ENCODE measurements at regions not wholly inside any gene's neighbourhood (a gene's known extent, or its start where the extent isn't known, plus 50 kb on each side); places are given as distances from the start of the nearest gene placed in this dataset.

DNA sequence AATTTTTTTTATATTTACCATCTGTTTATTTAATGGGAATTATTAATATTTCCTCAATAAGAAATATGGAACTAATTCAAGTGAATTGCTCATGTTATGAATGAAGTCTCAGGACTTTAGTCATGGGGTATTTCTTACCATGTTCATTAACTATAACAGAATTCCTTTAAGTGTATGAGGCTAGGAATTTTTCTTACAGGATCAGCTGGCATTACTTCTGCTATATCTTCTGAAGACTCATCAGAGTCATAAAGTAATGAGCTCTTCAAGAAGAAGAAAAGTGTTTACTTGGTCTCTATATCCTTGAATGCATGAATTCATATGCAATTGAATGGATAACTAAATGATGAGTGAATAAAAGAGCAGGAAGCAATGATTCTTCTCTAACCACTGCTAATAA lies 486.8 kb upstream of the THBS1 start:
- no peak for ATAC-seq
- TF ChIP-seq, protein P1, sequence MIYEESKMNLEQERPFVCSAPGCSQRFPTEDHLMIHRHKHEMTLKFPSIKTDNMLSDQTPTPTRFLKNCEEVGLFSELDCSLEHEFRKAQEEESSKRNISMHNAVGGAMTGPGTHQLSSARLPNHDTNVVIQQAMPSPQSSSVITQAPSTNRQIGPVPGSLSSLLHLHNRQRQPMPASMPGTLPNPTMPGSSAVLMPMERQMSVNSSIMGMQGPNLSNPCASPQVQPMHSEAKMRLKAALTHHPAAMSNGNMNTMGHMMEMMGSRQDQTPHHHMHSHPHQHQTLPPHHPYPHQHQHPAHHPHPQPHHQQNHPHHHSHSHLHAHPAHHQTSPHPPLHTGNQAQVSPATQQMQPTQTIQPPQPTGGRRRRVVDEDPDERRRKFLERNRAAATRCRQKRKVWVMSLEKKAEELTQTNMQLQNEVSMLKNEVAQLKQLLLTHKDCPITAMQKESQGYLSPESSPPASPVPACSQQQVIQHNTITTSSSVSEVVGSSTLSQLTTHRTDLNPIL (CRISPR knock-in tag; IDR thresholded peaks at IDR 0.05; ENCODE audit: low read depth), result no peak
- TF ChIP-seq ZFP30 (CRISPR knock-in tag; IDR thresholded peaks at IDR 0.05) (no peak), ZNF8 (CRISPR knock-in tag; IDR thresholded peaks at IDR 0.05) (no peak), PPARA (CRISPR knock-in tag; IDR thresholded peaks at IDR 0.05; ENCODE audit: borderline replicate concordance) (no peak), ZC3H10 (CRISPR knock-in tag; IDR thresholded peaks at IDR 0.05) (no peak), ZFP3 (CRISPR knock-in tag; IDR thresholded peaks at IDR 0.05) (no peak), OSR1 (CRISPR knock-in tag; IDR thresholded peaks at IDR 0.05) (no peak), GLIS3 (CRISPR knock-in tag; IDR thresholded peaks at IDR 0.05) (no peak), CSDC2 (CRISPR knock-in tag; IDR thresholded peaks at IDR 0.05) (no peak), TOX (CRISPR knock-in tag; IDR thresholded peaks at IDR 0.05; ENCODE audit: borderline replicate concordance) (no peak)
- TF ChIP-seq, protein P2, sequence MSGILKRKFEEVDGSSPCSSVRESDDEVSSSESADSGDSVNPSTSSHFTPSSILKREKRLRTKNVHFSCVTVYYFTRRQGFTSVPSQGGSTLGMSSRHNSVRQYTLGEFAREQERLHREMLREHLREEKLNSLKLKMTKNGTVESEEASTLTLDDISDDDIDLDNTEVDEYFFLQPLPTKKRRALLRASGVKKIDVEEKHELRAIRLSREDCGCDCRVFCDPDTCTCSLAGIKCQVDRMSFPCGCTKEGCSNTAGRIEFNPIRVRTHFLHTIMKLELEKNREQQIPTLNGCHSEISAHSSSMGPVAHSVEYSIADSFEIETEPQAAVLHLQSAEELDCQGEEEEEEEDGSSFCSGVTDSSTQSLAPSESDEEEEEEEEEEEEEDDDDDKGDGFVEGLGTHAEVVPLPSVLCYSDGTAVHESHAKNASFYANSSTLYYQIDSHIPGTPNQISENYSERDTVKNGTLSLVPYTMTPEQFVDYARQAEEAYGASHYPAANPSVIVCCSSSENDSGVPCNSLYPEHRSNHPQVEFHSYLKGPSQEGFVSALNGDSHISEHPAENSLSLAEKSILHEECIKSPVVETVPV (CRISPR knock-in tag; IDR thresholded peaks at IDR 0.05), result no peak

DNA sequence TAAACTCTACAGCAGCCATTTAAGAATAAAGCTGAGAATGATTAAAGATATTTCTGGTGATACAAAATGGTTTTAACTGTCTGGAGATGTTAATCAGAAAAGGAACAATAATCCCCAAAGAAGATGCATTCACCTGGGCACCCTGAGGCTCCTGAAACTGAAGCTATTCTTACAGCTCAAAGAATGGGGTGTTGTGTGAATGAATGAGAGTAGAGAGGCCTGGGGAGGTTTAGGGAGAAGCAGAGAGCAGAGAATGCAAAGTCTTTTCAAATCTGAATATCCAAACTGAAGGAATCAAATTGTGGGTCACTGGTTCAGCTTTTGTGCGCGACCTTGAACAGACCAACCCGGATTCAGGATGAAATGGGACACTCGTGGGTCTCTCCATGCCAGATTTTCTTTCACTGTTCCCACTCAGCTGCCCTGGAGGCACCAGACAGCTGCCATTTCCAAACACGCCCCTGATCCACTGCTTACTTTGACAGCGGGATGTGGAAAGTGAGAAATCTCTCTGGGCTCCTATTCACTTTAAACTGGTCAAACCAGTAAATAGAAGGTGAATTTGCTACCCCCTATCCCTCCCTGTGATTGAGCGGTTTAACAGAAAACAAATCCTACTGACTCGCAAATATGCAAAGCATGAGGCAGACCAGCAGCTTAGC lies 485.5 kb upstream of the THBS1 start:
- TF ChIP-seq ESRRG (CRISPR knock-in tag; IDR thresholded peaks at IDR 0.05), result no peak
- no peak for TF ChIP-seq GLIS3 (CRISPR knock-in tag; IDR thresholded peaks at IDR 0.05)
- TF ChIP-seq ZFP30 (CRISPR knock-in tag; IDR thresholded peaks at IDR 0.05), result no peak
- TF ChIP-seq, protein P3, sequence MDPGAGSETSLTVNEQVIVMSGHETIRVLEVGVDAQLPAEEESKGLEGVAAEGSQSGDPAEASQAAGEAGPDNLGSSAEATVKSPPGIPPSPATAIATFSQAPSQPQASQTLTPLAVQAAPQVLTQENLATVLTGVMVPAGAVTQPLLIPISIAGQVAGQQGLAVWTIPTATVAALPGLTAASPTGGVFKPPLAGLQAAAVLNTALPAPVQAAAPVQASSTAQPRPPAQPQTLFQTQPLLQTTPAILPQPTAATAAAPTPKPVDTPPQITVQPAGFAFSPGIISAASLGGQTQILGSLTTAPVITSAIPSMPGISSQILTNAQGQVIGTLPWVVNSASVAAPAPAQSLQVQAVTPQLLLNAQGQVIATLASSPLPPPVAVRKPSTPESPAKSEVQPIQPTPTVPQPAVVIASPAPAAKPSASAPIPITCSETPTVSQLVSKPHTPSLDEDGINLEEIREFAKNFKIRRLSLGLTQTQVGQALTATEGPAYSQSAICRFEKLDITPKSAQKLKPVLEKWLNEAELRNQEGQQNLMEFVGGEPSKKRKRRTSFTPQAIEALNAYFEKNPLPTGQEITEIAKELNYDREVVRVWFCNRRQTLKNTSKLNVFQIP (CRISPR knock-in tag; IDR thresholded peaks at IDR 0.05; ENCODE audit: borderline replicate concordance, low read depth), result no peak
- TF ChIP-seq SNAI2 (CRISPR knock-in tag; IDR thresholded peaks at IDR 0.05), result no peak
- TF ChIP-seq TOX (CRISPR knock-in tag; IDR thresholded peaks at IDR 0.05; ENCODE audit: borderline replicate concordance), result no peak
- TF ChIP-seq, protein P4, sequence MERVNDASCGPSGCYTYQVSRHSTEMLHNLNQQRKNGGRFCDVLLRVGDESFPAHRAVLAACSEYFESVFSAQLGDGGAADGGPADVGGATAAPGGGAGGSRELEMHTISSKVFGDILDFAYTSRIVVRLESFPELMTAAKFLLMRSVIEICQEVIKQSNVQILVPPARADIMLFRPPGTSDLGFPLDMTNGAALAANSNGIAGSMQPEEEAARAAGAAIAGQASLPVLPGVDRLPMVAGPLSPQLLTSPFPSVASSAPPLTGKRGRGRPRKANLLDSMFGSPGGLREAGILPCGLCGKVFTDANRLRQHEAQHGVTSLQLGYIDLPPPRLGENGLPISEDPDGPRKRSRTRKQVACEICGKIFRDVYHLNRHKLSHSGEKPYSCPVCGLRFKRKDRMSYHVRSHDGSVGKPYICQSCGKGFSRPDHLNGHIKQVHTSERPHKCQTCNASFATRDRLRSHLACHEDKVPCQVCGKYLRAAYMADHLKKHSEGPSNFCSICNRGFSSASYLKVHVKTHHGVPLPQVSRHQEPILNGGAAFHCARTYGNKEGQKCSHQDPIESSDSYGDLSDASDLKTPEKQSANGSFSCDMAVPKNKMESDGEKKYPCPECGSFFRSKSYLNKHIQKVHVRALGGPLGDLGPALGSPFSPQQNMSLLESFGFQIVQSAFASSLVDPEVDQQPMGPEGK (CRISPR knock-in tag; IDR thresholded peaks at IDR 0.05; ENCODE audit: borderline replicate concordance), result no peak
- TF ChIP-seq, protein P2 (CRISPR knock-in tag; IDR thresholded peaks at IDR 0.05), result no peak
- ATAC-seq, result no peak

DNA sequence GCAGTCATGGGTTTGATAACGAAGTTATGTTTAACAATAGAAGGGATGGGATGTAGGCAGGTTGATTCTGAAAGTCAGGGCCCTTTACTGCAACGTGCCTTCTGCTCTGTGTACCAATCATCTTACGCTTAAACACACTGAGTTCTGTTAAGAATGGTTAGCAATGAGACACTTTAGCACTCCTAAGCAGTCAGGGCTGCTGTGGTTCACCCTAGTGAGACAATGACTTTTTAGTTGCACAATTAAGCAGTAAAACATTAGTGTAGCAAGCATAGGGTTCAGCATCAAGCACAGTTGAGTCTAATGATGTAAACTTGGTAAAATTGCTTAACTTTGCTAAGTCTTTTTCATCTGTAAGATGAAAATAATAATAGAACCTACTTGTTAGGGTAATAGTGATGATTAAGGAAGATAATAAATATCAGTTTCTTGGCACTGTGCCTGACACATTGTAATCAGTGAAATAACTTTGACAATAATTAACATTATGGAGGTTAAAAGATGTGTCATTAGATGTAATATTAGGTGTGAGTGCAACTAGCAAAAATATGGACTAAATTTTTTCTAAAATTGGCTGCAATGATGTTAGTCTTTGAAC lies 484.2 kb upstream of the THBS1 start:
- TF ChIP-seq ZNF565 (CRISPR knock-in tag; conservative IDR thresholded peaks at IDR 0.05; ENCODE audit: low read depth) (no peak), ZC3H10 (CRISPR knock-in tag; IDR thresholded peaks at IDR 0.05) (no peak), ZNF8 (CRISPR knock-in tag; IDR thresholded peaks at IDR 0.05) (no peak), TOX (CRISPR knock-in tag; IDR thresholded peaks at IDR 0.05; ENCODE audit: borderline replicate concordance) (no peak), RARB (CRISPR knock-in tag; IDR thresholded peaks at IDR 0.05) (no peak), BACH2 (CRISPR knock-in tag; IDR thresholded peaks at IDR 0.05; ENCODE audit: borderline replicate concordance) (no peak), ZFP30 (CRISPR knock-in tag; IDR thresholded peaks at IDR 0.05) (no peak), ZFP3 (CRISPR knock-in tag; IDR thresholded peaks at IDR 0.05) (no peak), ARNTL (CRISPR knock-in tag; IDR thresholded peaks at IDR 0.05; ENCODE audit: borderline replicate concordance, low read depth) (no peak), GLIS3 (CRISPR knock-in tag; IDR thresholded peaks at IDR 0.05) (no peak), ISL1 (CRISPR knock-in tag; IDR thresholded peaks at IDR 0.05) (no peak), OSR1 (CRISPR knock-in tag; IDR thresholded peaks at IDR 0.05) (no peak)
- TF ChIP-seq, protein P4 (CRISPR knock-in tag; IDR thresholded peaks at IDR 0.05; ENCODE audit: borderline replicate concordance), result no peak
- TF ChIP-seq, protein P2 (CRISPR knock-in tag; IDR thresholded peaks at IDR 0.05), result no peak
- ATAC-seq, result no peak
